CD8-positive, alpha-beta memory T cell (primary cell): ENCODE measurements at regions not wholly inside any gene's neighbourhood (a gene's known extent, or its start where the extent isn't known, plus 50 kb on each side); places are given as distances from the start of the nearest gene placed in this dataset.
"Not testable (repeated sequence)": the region's sequence is repeated elsewhere in the genome, so short reads cannot be mapped to it uniquely, and the experiment has no call there.

Experiments
- CTCF ChIA-PET: fragments of 350-600 bp; sonication (Branson Sonifier 250); formaldehyde crosslinking; loops from one replicate; lab custom pipeline; 2021; ENCODE audit warnings: antibody characterized with exemption; lab: Charles Lee
- POLR2A ChIA-PET: fragments of 350-600 bp; sonication (Branson Sonifier 250); formaldehyde crosslinking; loops from one replicate; lab custom pipeline; 2021; ENCODE audit warnings: antibody characterized with exemption; lab: Charles Lee
- DNase-seq, 5 donors: peaks; one replicate each; pipeline versions ENCODE4 v3.0.0 to v3.0.0-alpha.2; 2020 to 2022; ENCODE audit warnings: mixed read lengths in 1 of 5
- H3K27ac ChIP-seq: one replicate; pipeline ENCODE4 v1.7.0; 2013; ENCODE audit warnings: low read depth, mild to moderate bottlenecking, low read length, moderate library complexity
- H3K27me3 ChIP-seq: 2 replicates; pipeline ENCODE4 v1.7.0; 2013; ENCODE audit warnings: low read length, mild to moderate bottlenecking; ENCODE audit not compliant: insufficient read depth, poor library complexity, severe bottlenecking
- H3K36me3 ChIP-seq: 2 replicates; pipeline ENCODE4 v1.7.0; 2013; ENCODE audit warnings: mild to moderate bottlenecking, low read length, moderate library complexity; ENCODE audit not compliant: insufficient read depth
- H3K4me1 ChIP-seq: 2 replicates; pipeline ENCODE4 v1.7.0; 2013; ENCODE audit warnings: mild to moderate bottlenecking, low read length, moderate library complexity; ENCODE audit not compliant: insufficient read depth
- H3K4me3 ChIP-seq: 2 replicates; pipeline ENCODE4 v1.7.0; 2013; ENCODE audit warnings: mild to moderate bottlenecking, low read length
- H3K9me3 ChIP-seq: 2 replicates; pipeline ENCODE4 v1.7.0; 2013; ENCODE audit warnings: mild to moderate bottlenecking, low read length
- H3K27ac Mint-ChIP-seq, 8 donors: one replicate each; pipeline ENCODE4 v1.8.0; 2020 to 2021; ENCODE audit warnings: mixed read lengths in 8 of 8, mild to moderate bottlenecking in 6 of 8, inconsistent platforms in 3 of 8, moderate library complexity in 3 of 8
- H3K27me3 Mint-ChIP-seq, 2 donors: one replicate each; pipeline ENCODE4 v1.8.0; 2020 to 2021; ENCODE audit warnings: mixed read lengths in 2 of 2, mild to moderate bottlenecking in 1 of 2, moderate library complexity in 1 of 2
- H3K36me3 Mint-ChIP-seq, 3 donors: one replicate each; pipeline ENCODE4 v1.8.0; 2020 to 2021; ENCODE audit warnings: mixed read lengths in 3 of 3, inconsistent platforms in 1 of 3, mild to moderate bottlenecking in 1 of 3
- H3K4me1 Mint-ChIP-seq, 3 donors: one replicate each; pipeline ENCODE4 v1.8.0; 2020 to 2021; ENCODE audit warnings: mixed read lengths in 3 of 3, inconsistent platforms in 1 of 3, mild to moderate bottlenecking in 1 of 3
- H3K4me3 Mint-ChIP-seq, 7 donors: one replicate each; pipeline ENCODE4 v1.8.0; 2020 to 2021; ENCODE audit warnings: mixed read lengths in 7 of 7, mild to moderate bottlenecking in 6 of 7, moderate library complexity in 4 of 7, inconsistent platforms in 2 of 7
- H3K9me3 Mint-ChIP-seq, 5 donors: one replicate each; pipeline ENCODE4 v1.8.0; 2020 to 2022; ENCODE audit warnings: mixed read lengths in 5 of 5, mild to moderate bottlenecking in 3 of 5, moderate library complexity in 2 of 5, inconsistent platforms in 1 of 5

- Mint-ChIP-seq H3K9me3 (peaks cover 0 to 3% (median 0%) of the 10 kb centered on the region in 5 donors), H3K4me3 (no peak overlapping the region)
- POLR2A ChIA-PET = no interaction called here
Measured at GRCh38 chrX:120725874-120726273, 96.0 kb upstream of the C1GALT1C1 start.

GRCh38 chrX:120719622-120720021 lies 89.8 kb upstream of the C1GALT1C1 start:
- Histone ChIP-seq H3K4me1 (no peaks in the 10 kb centered on the region), H3K27ac (no peak overlapping the region), H3K4me3 (no peak overlapping the region), H3K9me3 (no peaks in the 10 kb centered on the region), H3K36me3 (no peaks in the 10 kb centered on the region), H3K27me3 (no peaks in the 10 kb centered on the region)
- Mint-ChIP-seq H3K4me3 (no peak overlapping the region), H3K27ac (no peak overlapping the region), H3K36me3 (no peaks in the 10 kb centered on the region), H3K4me1 (no peaks in the 10 kb centered on the region), H3K9me3 (peaks cover 0 to 4% (median 0%) of the 10 kb centered on the region in 5 donors), H3K27me3 (peaks cover 0 to 10% of the 10 kb centered on the region in 2 donors)
- no peak for DNase-seq
- POLR2A ChIA-PET = no interaction called here
- CTCF ChIA-PET = no interaction called here

More at GRCh38 chrX:120725874-120726273, 96.0 kb upstream of the C1GALT1C1 start:
- DNase-seq = no peak
- Histone ChIP-seq H3K9me3 (no peaks in the 10 kb centered on the region), H3K4me1 (no peaks in the 10 kb centered on the region), H3K4me3 (no peak overlapping the region), H3K36me3 (no peaks in the 10 kb centered on the region), H3K27ac (no peak overlapping the region), H3K27me3 (no peaks in the 10 kb centered on the region)
- H3K27me3 Mint-ChIP-seq = peaks cover 3 to 6% of the 10 kb centered on the region in 2 donors
- H3K27ac Mint-ChIP-seq = no peak overlapping the region
- no peaks in the 10 kb centered on the region for H3K4me1 Mint-ChIP-seq
- CTCF ChIA-PET = no interaction called here
- H3K36me3 Mint-ChIP-seq = no peaks in the 10 kb centered on the region

GRCh38 chrX:120718969-120719368 lies 89.1 kb upstream of the C1GALT1C1 start:
- H3K9me3 ChIP-seq = no peaks in the 10 kb centered on the region

GRCh38 chrX:120702337-120702736 lies 72.5 kb upstream of the C1GALT1C1 start:
- H3K9me3 Mint-ChIP-seq = peaks cover 0 to 11% (median 5%) of the 10 kb centered on the region in 5 donors
- H3K9me3 ChIP-seq, POLR2A ChIA-PET, H3K27me3 Mint-ChIP-seq, H3K4me3 ChIP-seq, H3K27ac Mint-ChIP-seq, H3K36me3 ChIP-seq, H3K36me3 Mint-ChIP-seq, H3K27me3 ChIP-seq, CTCF ChIA-PET, H3K27ac ChIP-seq, H3K4me3 Mint-ChIP-seq, H3K4me1 Mint-ChIP-seq, H3K4me1 ChIP-seq, DNase-seq: not testable (repeated sequence)

More at GRCh38 chrX:120718969-120719368, 89.1 kb upstream of the C1GALT1C1 start:
- Mint-ChIP-seq H3K9me3 (peaks cover 0 to 4% (median 0%) of the 10 kb centered on the region in 5 donors), H3K36me3 (no peaks in the 10 kb centered on the region), H3K4me3 (no peak overlapping the region), H3K27me3 (peaks cover 0 to 10% of the 10 kb centered on the region in 2 donors), H3K27ac (peak overlapping the region in 1 of 8 donors; percentile 32), H3K4me1 (no peaks in the 10 kb centered on the region)
- H3K4me3 ChIP-seq = no peak overlapping the region
- ChIA-PET CTCF (no interaction called here), POLR2A (no interaction called here)
- H3K36me3 ChIP-seq = no peaks in the 10 kb centered on the region
- H3K27me3 ChIP-seq = no peaks in the 10 kb centered on the region
- no peaks in the 10 kb centered on the region for H3K4me1 ChIP-seq
- H3K27ac ChIP-seq = no peak overlapping the region
- no peak for DNase-seq

- peaks cover 5 to 6% of the 10 kb centered on the region in 2 donors for H3K27me3 Mint-ChIP-seq
- Histone ChIP-seq H3K4me1 (peaks cover 16% of the 10 kb centered on the region), H3K9me3 (no peaks in the 10 kb centered on the region), H3K27ac (no peak overlapping the region), H3K27me3 (no peaks in the 10 kb centered on the region), H3K36me3 (no peaks in the 10 kb centered on the region), H3K4me3 (no peak overlapping the region)
- DNase-seq = peak in 2 of 5 donors; percentile 36 to 69
- ChIA-PET POLR2A (no interaction called here), CTCF (no interaction called here)
- H3K4me3 Mint-ChIP-seq = peak overlapping the region in 2 of 7 donors; percentile 17 to 20
- peaks cover 10 to 15% (median 13%) of the 10 kb centered on the region in 3 donors for H3K4me1 Mint-ChIP-seq
- peaks cover 0 to 3% (median 0%) of the 10 kb centered on the region in 3 donors for H3K36me3 Mint-ChIP-seq
- peaks cover 0 to 11% (median 5%) of the 10 kb centered on the region in 5 donors for H3K9me3 Mint-ChIP-seq
- H3K27ac Mint-ChIP-seq = peak overlapping the region in 6 of 8 donors; percentile 29 to 72 (median 62)
Measured at GRCh38 chrX:120697053-120697452, 67.2 kb upstream of the C1GALT1C1 start.

GRCh38 chrX:120692319-120692718 lies 62.5 kb upstream of the C1GALT1C1 start:
- no peak overlapping the region for H3K27ac ChIP-seq
- peaks cover 8 to 13% (median 11%) of the 10 kb centered on the region in 3 donors for H3K4me1 Mint-ChIP-seq
- peaks cover 0 to 2% of the 10 kb centered on the region in 2 donors for H3K27me3 Mint-ChIP-seq
- POLR2A ChIA-PET = no interaction called here
- CTCF ChIA-PET = no interaction called here
- no peak overlapping the region for H3K4me3 ChIP-seq
- no peaks in the 10 kb centered on the region for H3K9me3 ChIP-seq
- no peak for DNase-seq
- no peak overlapping the region for H3K4me3 Mint-ChIP-seq
- H3K9me3 Mint-ChIP-seq = peaks cover 0 to 2% (median 0%) of the 10 kb centered on the region in 5 donors
- peaks cover 12% of the 10 kb centered on the region for H3K4me1 ChIP-seq
- H3K27me3 ChIP-seq = no peaks in the 10 kb centered on the region
- H3K27ac Mint-ChIP-seq = no peak overlapping the region
- H3K36me3 ChIP-seq = no peaks in the 10 kb centered on the region
- no peaks in the 10 kb centered on the region for H3K36me3 Mint-ChIP-seq

GRCh38 chrX:120690941-120691340 lies 61.1 kb upstream of the C1GALT1C1 start:
- H3K4me3 ChIP-seq = no peak overlapping the region
- no peaks in the 10 kb centered on the region for H3K9me3 ChIP-seq
- Mint-ChIP-seq H3K27me3 (no peaks in the 10 kb centered on the region), H3K4me3 (no peak overlapping the region), H3K9me3 (no peaks in the 10 kb centered on the region), H3K4me1 (no peaks in the 10 kb centered on the region), H3K27ac (no peak overlapping the region), H3K36me3 (no peaks in the 10 kb centered on the region)
- H3K36me3 ChIP-seq = no peaks in the 10 kb centered on the region
- no peak overlapping the region for H3K27ac ChIP-seq
- ChIA-PET CTCF (no interaction called here), POLR2A (no interaction called here)
- no peak for DNase-seq
- H3K27me3 ChIP-seq = no peaks in the 10 kb centered on the region
- H3K4me1 ChIP-seq = peaks cover 1% of the 10 kb centered on the region

GRCh38 chrX:120690344-120690743 lies 60.5 kb upstream of the C1GALT1C1 start:
- no peaks in the 10 kb centered on the region for H3K36me3 ChIP-seq

More at GRCh38 chrX:120690344-120690743, 60.5 kb upstream of the C1GALT1C1 start:
- Mint-ChIP-seq H3K9me3 (no peaks in the 10 kb centered on the region), H3K4me3 (no peak overlapping the region), H3K36me3 (no peaks in the 10 kb centered on the region), H3K4me1 (no peaks in the 10 kb centered on the region), H3K27ac (no peak overlapping the region), H3K27me3 (no peaks in the 10 kb centered on the region)
- Histone ChIP-seq H3K27ac (no peak overlapping the region), H3K9me3 (no peaks in the 10 kb centered on the region), H3K4me1 (no peaks in the 10 kb centered on the region), H3K27me3 (no peaks in the 10 kb centered on the region), H3K4me3 (no peak overlapping the region)
- no peak for DNase-seq
- CTCF ChIA-PET = no interaction called here
- POLR2A ChIA-PET = no interaction called here
